IMR-90 (cell line): ENCODE measurements at regions not wholly inside any gene's neighbourhood (a gene's known extent, or its start where the extent isn't known, plus 50 kb on each side); places are given as distances from the start of the nearest gene placed in this dataset.

Experiments used
- ATAC-seq: fragments of 200-7000 bp; cut with Tn5 transposase; 2 replicates; pipeline ENCODE4 v1.9.1; 2020; ENCODE audit warnings: low read depth, mild to moderate bottlenecking, moderate library complexity
- BruUV-seq: library from RNA; stranded (reverse); fragments of 400-500 nt; replicated peaks from 2 replicates; lab custom pipeline; 2021; lab: Mats Ljungman, UMichigan
- CTCF ChIA-PET: fragments of 300-600 bp; formaldehyde crosslinking; extraction: SDS; loops from one replicate; lab custom pipeline; 2021; ENCODE audit warnings: antibody characterized with exemption; lab: Yijun Ruan, JAX
- POLR2A ChIA-PET: fragments of 300-600 bp; sonication (Branson Sonifier 250); formaldehyde crosslinking; loops from one replicate; lab custom pipeline; 2022; ENCODE audit warnings: antibody characterized with exemption; ENCODE audit not compliant: unreplicated experiment; lab: Charles Lee
- DNase-seq: peaks from one replicate; pipeline ENCODE4 v3.0.0; 2013
- H2AFZ ChIP-seq: replicated peaks from 2 replicates; pipeline ENCODE3; 2013; ENCODE audit warnings: low read length, mild to moderate bottlenecking; ENCODE audit not compliant: poor library complexity
- H2AK5ac ChIP-seq: 2 replicates; pipeline ENCODE4 v1.6.1; 2013; ENCODE audit warnings: low read depth, low read length, inconsistent platforms
- H2AK9ac ChIP-seq: replicated peaks from 2 replicates; pipeline ENCODE3; 2013; ENCODE audit warnings: mild to moderate bottlenecking, low read depth, low read length, moderate library complexity; ENCODE audit not compliant: poor library complexity
- H2BK120ac ChIP-seq: 2 replicates; pipeline ENCODE4 v1.6.1; 2013; ENCODE audit warnings: low read depth, low read length, inconsistent platforms
- H2BK15ac ChIP-seq: 3 replicates; pipeline ENCODE4 v1.6.1; 2013; ENCODE audit warnings: low read depth, low read length, inconsistent platforms
- H2BK20ac ChIP-seq: 2 replicates; pipeline ENCODE4 v1.6.1; 2013; ENCODE audit warnings: low read depth, mild to moderate bottlenecking, inconsistent platforms, low read length, moderate library complexity
- H2BK5ac ChIP-seq: 2 replicates; pipeline ENCODE4 v1.6.1; 2013; ENCODE audit warnings: mild to moderate bottlenecking, low read depth, low read length, inconsistent platforms; ENCODE audit not compliant: poor library complexity, severe bottlenecking
- H3K14ac ChIP-seq: replicated peaks from 2 replicates; pipeline ENCODE4 v1.6.1; 2013; ENCODE audit warnings: low read depth, low read length, inconsistent platforms
- H3K18ac ChIP-seq: 2 replicates; pipeline ENCODE4 v1.6.1; 2013; ENCODE audit warnings: low read depth, low read length, control low read depth
- H3K23ac ChIP-seq: 2 replicates; pipeline ENCODE4 v1.6.1; 2013; ENCODE audit warnings: low read depth, low read length, inconsistent platforms
- H3K27ac ChIP-seq: 2 replicates; pipeline ENCODE4 v1.5.1; 2013; ENCODE audit warnings: mild to moderate bottlenecking, control low read depth, low read length; ENCODE audit not compliant: insufficient read depth
- H3K27me3 ChIP-seq: 2 replicates; pipeline ENCODE4 v1.6.1; 2013; ENCODE audit warnings: low read length; ENCODE audit not compliant: control insufficient read depth, insufficient read depth
- H3K36me3 ChIP-seq: 2 replicates; pipeline ENCODE4 v1.6.1; 2013; ENCODE audit warnings: low read length, mixed read lengths; ENCODE audit not compliant: control insufficient read depth, insufficient read depth
- H3K4ac ChIP-seq: 2 replicates; pipeline ENCODE4 v1.6.1; 2013; ENCODE audit warnings: low read depth, low read length, inconsistent platforms
- H3K4me1 ChIP-seq: 2 replicates; pipeline ENCODE4 v1.6.1; 2013; ENCODE audit warnings: low read length, mixed read lengths; ENCODE audit not compliant: control insufficient read depth, insufficient read depth
- H3K4me2 ChIP-seq: 2 replicates; pipeline ENCODE4 v1.6.1; 2013; ENCODE audit warnings: low read depth, mild to moderate bottlenecking, control low read depth, low read length, moderate library complexity
- H3K4me3 ChIP-seq: 2 replicates; pipeline ENCODE4 v1.5.1; 2013; ENCODE audit warnings: low read depth, mild to moderate bottlenecking, control low read depth, low read length, moderate library complexity; ENCODE audit not compliant: insufficient read depth
- H3K56ac ChIP-seq: 2 replicates; pipeline ENCODE4 v1.6.1; 2013; ENCODE audit warnings: low read length, inconsistent platforms; ENCODE audit not compliant: insufficient read depth; ENCODE audit errors: extremely low read depth
- H3K79me1 ChIP-seq, 2 experiments: 2 replicates each; pipeline ENCODE4 v1.6.1; 2013; ENCODE audit warnings: low read length in 2 of 2, inconsistent platforms in 1 of 2, low read depth in 1 of 2
- H3K9ac ChIP-seq: 2 replicates; pipeline ENCODE4 v1.6.1; 2013; ENCODE audit warnings: low read depth, low read length, control low read depth
- H3K9me1 ChIP-seq: 2 replicates; pipeline ENCODE4 v1.6.1; 2013; ENCODE audit warnings: low read length, inconsistent platforms; ENCODE audit not compliant: insufficient read depth
- H3K9me3 ChIP-seq: 2 replicates; pipeline ENCODE4 v1.6.1; 2013; ENCODE audit warnings: low read length; ENCODE audit not compliant: control insufficient read depth, insufficient read depth
- H4K20me1 ChIP-seq: 2 replicates; pipeline ENCODE4 v1.6.1; 2013; ENCODE audit warnings: low read length, inconsistent platforms; ENCODE audit not compliant: insufficient read depth
- H4K5ac ChIP-seq: 2 replicates; pipeline ENCODE4 v1.6.1; 2013; ENCODE audit warnings: mild to moderate bottlenecking, low read depth, low read length, control low read depth
- H4K8ac ChIP-seq, 2 experiments: 2 replicates each; pipeline ENCODE4 v1.6.1; 2013; ENCODE audit warnings: low read depth in 2 of 2, low read length in 2 of 2, control low read depth in 1 of 2, inconsistent platforms in 1 of 2
- H4K91ac ChIP-seq: 2 replicates; pipeline ENCODE4 v1.6.1; 2013; ENCODE audit warnings: low read depth, low read length, inconsistent platforms; ENCODE audit not compliant: insufficient read depth
- MAFK ChIP-seq: IDR thresholded peaks from 2 replicates; pipeline ENCODE4 v1.6.1; 2012; ENCODE audit warnings: low read depth, low read length, improper control_type of control experiment
- RAD21 ChIP-seq: IDR thresholded peaks from 2 replicates; pipeline ENCODE4 v1.6.1; 2012; ENCODE audit warnings: low read length, improper control_type of control experiment
- dilution Hi-C: fragments of 300-500 bp; cut with HindIII; formaldehyde crosslinking; loops from one replicate; pipeline ENCODE4 v1.14.3; 2018; ENCODE audit warnings: low sequenced_read_pairs; ENCODE audit not compliant: unreplicated experiment
- in situ Hi-C: fragments of 300-500 bp; cut with MboI; formaldehyde crosslinking; loops from 3 replicates; pipeline ENCODE4 v1.14.3; 2019; ENCODE audit warnings: low sequenced_read_pairs, inconsistent platforms, mixed read lengths
- intact Hi-C: fragments of 100-400 bp; cut with micrococcal nuclease; formaldehyde crosslinking; loops from 2 replicates; pipeline ENCODE4 v1.10.0; 2022

GRCh38 chr1:220458936-220459335, 69.0 kb upstream of the MARK1 start:
- Histone ChIP-seq H4K91ac (no peak overlapping the region), H2BK5ac (no peak overlapping the region), H3K9me1 (no peaks in the 10 kb centered on the region), H2AK5ac (no peak overlapping the region), H2AFZ (no peak overlapping the region), H2BK15ac (no peak overlapping the region), H2BK20ac (no peak overlapping the region), H3K18ac (no peak overlapping the region), H3K79me1 (no peaks in the 10 kb centered on the region), H2BK120ac (no peak overlapping the region), H4K20me1 (no peaks in the 10 kb centered on the region), H3K4me1 (no peaks in the 10 kb centered on the region), H3K27me3 (no peaks in the 10 kb centered on the region), H3K23ac (no peak overlapping the region), H3K9ac (no peak overlapping the region), H2AK9ac (no peak overlapping the region), H3K4ac (no peak overlapping the region), H4K8ac (no peak overlapping the region), H3K27ac (no peak overlapping the region), H3K4me2 (no peak overlapping the region), H3K36me3 (no peaks in the 10 kb centered on the region), H4K5ac (no peak overlapping the region), H3K14ac (no peak overlapping the region), H3K9me3 (0 out of 2 replicates have a peak, but pooled peaks cover 3% of the 10 kb centered on the region), H3K56ac (no peak overlapping the region), H3K4me3 (no peak overlapping the region)
- BruUV-seq: no TSS peak
- DNase-seq (no peak), ATAC-seq (no peak)
- ChIA-PET POLR2A (no interaction called here), CTCF (no interaction called here)
- intact Hi-C loops (loop anchor here (10.0 kb wide), 1 partner anchor 624 kb away; no protein-coding TSS in a partner anchor), in situ Hi-C loops (no loop called here), dilution Hi-C loops (no loop called here)
- TF ChIP-seq MAFK (no peak), RAD21 (no peak)
